Superior temporal gyrus (tissue), 1 donor: ENCODE measurements at regions not wholly inside any gene's neighbourhood (a gene's known extent, or its start where the extent isn't known, plus 50 kb on each side); places are given as distances from the start of the nearest gene placed in this dataset.

ENCODE experiments used
- DNase-seq: peaks from one replicate; pipeline ENCODE4 v3.0.0-alpha.2; 2016; ENCODE audit errors: extremely low spot score

- no peak for DNase-seq
These were observed 405.9 kb upstream of the HS6ST1 start for GRCh38 chr2:128724547-128724946.

- no peak for DNase-seq
These were observed 406.3 kb upstream of the HS6ST1 start for GRCh38 chr2:128724972-128725371.

- DNase-seq: no peak
These were observed 407.6 kb upstream of the HS6ST1 start for GRCh38 chr2:128726236-128726635.

- DNase-seq: no peak
These were observed 408.2 kb upstream of the HS6ST1 start for GRCh38 chr2:128726911-128727310.

GRCh38 chr2:128727404-128727803 lies 408.7 kb upstream of the HS6ST1 start:
- no peak for DNase-seq

GRCh38 chr2:128727914-128728313 lies 409.2 kb upstream of the HS6ST1 start:
- DNase-seq: no peak

- DNase-seq: no peak
These were observed 410.4 kb upstream of the HS6ST1 start for GRCh38 chr2:128729051-128729450.

- DNase-seq: no peak
These were observed 413.5 kb upstream of the HS6ST1 start for GRCh38 chr2:128731994-128732650.

- DNase-seq: no peak
These were observed 414.3 kb upstream of the HS6ST1 start for GRCh38 chr2:128732976-128733431.

GRCh38 chr2:128733450-128733849 lies 414.8 kb upstream of the HS6ST1 start:
- no peak for DNase-seq

GRCh38 chr2:128734521-128735295 lies 416.0 kb upstream of the HS6ST1 start:
- DNase-seq: no peak

GRCh38 chr2:128735296-128735960 lies 416.8 kb upstream of the HS6ST1 start:
- DNase-seq: no peak

GRCh38 chr2:128736046-128736688 lies 417.5 kb upstream of the HS6ST1 start:
- DNase-seq: no peak

- DNase-seq: peak; percentile 87
These were observed 418.2 kb upstream of the HS6ST1 start for GRCh38 chr2:128736689-128737545.

GRCh38 chr2:128737546-128737826 lies 418.8 kb upstream of the HS6ST1 start:
- DNase-seq: no peak

- no peak for DNase-seq
These were observed 419.9 kb upstream of the HS6ST1 start for GRCh38 chr2:128738446-128739110.

- no peak for DNase-seq
These were observed 423.8 kb upstream of the HS6ST1 start for GRCh38 chr2:128742467-128742866.

- DNase-seq: no peak
These were observed 427.3 kb upstream of the HS6ST1 start for GRCh38 chr2:128745946-128746345.

GRCh38 chr2:128746356-128746755 lies 427.7 kb upstream of the HS6ST1 start:
- DNase-seq: no peak

- no peak for DNase-seq
These were observed 429.7 kb upstream of the HS6ST1 start for GRCh38 chr2:128748336-128748735.
